ENCODE measurements at regions not wholly inside any gene's neighbourhood (a gene's known extent, or its start where the extent isn't known, plus 50 kb on each side); places are given as distances from the start of the nearest gene placed in this dataset.

GRCh38 chr3:166171695-166172094 is 334.5 kb upstream of the BCHE start:
- DNase-seq (no peak), ATAC-seq (no peak)
- Histone ChIP-seq H3K4me3 (no peak overlapping the region), H3K4me1 (no peaks in the 10 kb centered on the region), H3K36me3 (no peaks in the 10 kb centered on the region), H3K27me3 (no peaks in the 10 kb centered on the region), H3K27ac (no peak overlapping the region), H3K9me3 (no peaks in the 10 kb centered on the region)
- intact Hi-C loops (cut with DNase I; ENCODE audit: low total_unique reads) (no loop called here), in situ Hi-C loops (cut with MboI; ENCODE audit: low sequenced_read_pairs in 4 of 4) (no loop called here)
- TF ChIP-seq CTCF (IDR thresholded peaks at IDR 0.05 in 4 of 5, conservative IDR thresholded peaks at IDR 0.05 in 1 of 5), result no peak
- no peak for TF ChIP-seq POLR2A (IDR thresholded peaks at IDR 0.05)

GRCh38 chr3:166169681-166170080 is 332.5 kb upstream of the BCHE start:
- no peak for ATAC-seq
- no peak for DNase-seq
- H3K36me3 ChIP-seq, result no peaks in the 10 kb centered on the region
- H3K27me3 ChIP-seq, result no peaks in the 10 kb centered on the region
- no peaks in the 10 kb centered on the region for H3K9me3 ChIP-seq
- no peak overlapping the region for H3K27ac ChIP-seq
- intact Hi-C loops (cut with DNase I; ENCODE audit: low total_unique reads) (no loop called here), in situ Hi-C loops (cut with MboI; ENCODE audit: low sequenced_read_pairs in 4 of 4) (no loop called here)
- no peak for TF ChIP-seq CTCF (IDR thresholded peaks at IDR 0.05 in 4 of 5, conservative IDR thresholded peaks at IDR 0.05 in 1 of 5)
- TF ChIP-seq POLR2A (IDR thresholded peaks at IDR 0.05), result no peak
- no peak overlapping the region for H3K4me3 ChIP-seq
- H3K4me1 ChIP-seq, result no peaks in the 10 kb centered on the region

GRCh38 chr3:166127969-166128368 is 290.7 kb upstream of the BCHE start:
- TF ChIP-seq CTCF (IDR thresholded peaks at IDR 0.05 in 4 of 5, conservative IDR thresholded peaks at IDR 0.05 in 1 of 5) (no peak), POLR2A (IDR thresholded peaks at IDR 0.05) (no peak)
- ATAC-seq (no peak), DNase-seq (no peak)
- no peak overlapping the region for H3K4me3 ChIP-seq
- H3K27ac ChIP-seq, result no peak overlapping the region
- no peaks in the 10 kb centered on the region for H3K27me3 ChIP-seq
- intact Hi-C loops (cut with DNase I; ENCODE audit: low total_unique reads), result no loop called here
- no peaks in the 10 kb centered on the region for H3K4me1 ChIP-seq
- no peaks in the 10 kb centered on the region for H3K9me3 ChIP-seq
- in situ Hi-C loops (cut with MboI; ENCODE audit: low sequenced_read_pairs in 4 of 4), result no loop called here
- H3K36me3 ChIP-seq, result no peaks in the 10 kb centered on the region

- no peak for ATAC-seq
- H3K4me1 ChIP-seq, result no peaks in the 10 kb centered on the region
- no peak for DNase-seq
- H3K27ac ChIP-seq, result no peak overlapping the region
- H3K4me3 ChIP-seq, result no peak overlapping the region
- TF ChIP-seq CTCF (IDR thresholded peaks at IDR 0.05 in 4 of 5, conservative IDR thresholded peaks at IDR 0.05 in 1 of 5), result no peak
- no peak for TF ChIP-seq POLR2A (IDR thresholded peaks at IDR 0.05)
- no peaks in the 10 kb centered on the region for H3K36me3 ChIP-seq
- no peaks in the 10 kb centered on the region for H3K9me3 ChIP-seq
- in situ Hi-C loops (cut with MboI; ENCODE audit: low sequenced_read_pairs in 4 of 4) (no loop called here), intact Hi-C loops (cut with DNase I; ENCODE audit: low total_unique reads) (no loop called here)
- H3K27me3 ChIP-seq, result no peaks in the 10 kb centered on the region
Observed at GRCh38 chr3:166125179-166125578, 288.0 kb upstream of the BCHE start.

GRCh38 chr3:166123576-166123975 is 286.4 kb upstream of the BCHE start:
- Histone ChIP-seq H3K4me1 (no peaks in the 10 kb centered on the region), H3K36me3 (no peaks in the 10 kb centered on the region), H3K4me3 (no peak overlapping the region), H3K27me3 (no peaks in the 10 kb centered on the region), H3K27ac (no peak overlapping the region), H3K9me3 (no peaks in the 10 kb centered on the region)
- ATAC-seq (no peak), DNase-seq (no peak)
- no peak for TF ChIP-seq POLR2A (IDR thresholded peaks at IDR 0.05)
- TF ChIP-seq CTCF (IDR thresholded peaks at IDR 0.05 in 4 of 5, conservative IDR thresholded peaks at IDR 0.05 in 1 of 5), result no peak
- intact Hi-C loops (cut with DNase I; ENCODE audit: low total_unique reads) (no loop called here), in situ Hi-C loops (cut with MboI; ENCODE audit: low sequenced_read_pairs in 4 of 4) (no loop called here)

All from gastrocnemius medialis (tissue), 4 donors.